Mesenchymal stem cell (in vitro differentiated cells and primary cell): ENCODE measurements at regions not wholly inside any gene's neighbourhood (a gene's known extent, or its start where the extent isn't known, plus 50 kb on each side); places are given as distances from the start of the nearest gene placed in this dataset.

ENCODE experiments used
- DNase-seq: peaks from one replicate; pipeline ENCODE4 v3.0.0-alpha.2; 2013
- H2AFZ ChIP-seq: one replicate; pipeline ENCODE4 v1.6.1; 2013; ENCODE audit warnings: low read depth, mild to moderate bottlenecking, control low read depth, inconsistent platforms, low read length, moderate library complexity
- H2AK5ac ChIP-seq: 2 replicates; pipeline ENCODE4 v1.6.1; 2013; ENCODE audit warnings: low read length, moderate library complexity, mild to moderate bottlenecking, inconsistent platforms; ENCODE audit not compliant: severe bottlenecking
- H2BK120ac ChIP-seq: one replicate; pipeline ENCODE4 v1.6.1; 2013; ENCODE audit warnings: low read depth, mild to moderate bottlenecking, inconsistent platforms, low read length, moderate library complexity
- H2BK12ac ChIP-seq, 2 experiments: one replicate each; pipeline ENCODE4 v1.6.1; 2013; ENCODE audit warnings: inconsistent platforms in 2 of 2, low read length in 2 of 2, mild to moderate bottlenecking in 2 of 2, moderate library complexity in 2 of 2, control low read depth in 1 of 2
- H2BK15ac ChIP-seq: one replicate; pipeline ENCODE4 v1.6.1; 2013; ENCODE audit warnings: mild to moderate bottlenecking, low read depth, inconsistent platforms; ENCODE audit not compliant: poor library complexity, severe bottlenecking
- H2BK5ac ChIP-seq: 2 replicates; pipeline ENCODE4 v1.6.1; 2013; ENCODE audit warnings: low read depth, mild to moderate bottlenecking, low read length, control low read depth, inconsistent platforms; ENCODE audit not compliant: poor library complexity, severe bottlenecking
- H3K14ac ChIP-seq, 2 experiments: one replicate each; pipeline ENCODE4 v1.6.1; 2013; ENCODE audit warnings: inconsistent platforms in 2 of 2, low read length in 2 of 2, control low read depth in 1 of 2, mild to moderate bottlenecking in 1 of 2, moderate library complexity in 1 of 2
- H3K18ac ChIP-seq, 2 experiments: one replicate each; pipeline ENCODE4 v1.6.1; 2013; ENCODE audit warnings: inconsistent platforms in 2 of 2, low read length in 2 of 2, control low read depth in 1 of 2, low read depth in 1 of 2, mild to moderate bottlenecking in 1 of 2
- H3K23ac ChIP-seq, 2 experiments: one replicate each; pipeline ENCODE4 v1.6.1; 2013; ENCODE audit warnings: inconsistent platforms in 2 of 2, low read length in 2 of 2, mild to moderate bottlenecking in 2 of 2, moderate library complexity in 2 of 2, control low read depth in 1 of 2
- H3K27ac ChIP-seq: 2 replicates; pipeline ENCODE4 v1.5.1; 2013; ENCODE audit warnings: mild to moderate bottlenecking, moderate library complexity, low read length, control low read depth, inconsistent platforms; ENCODE audit not compliant: poor library complexity, severe bottlenecking
- H3K27me3 ChIP-seq, 2 experiments: 2 replicates each; pipeline versions ENCODE4 v1.6.1 to v1.7.0; 2013; ENCODE audit warnings: low read length in 2 of 2, mild to moderate bottlenecking in 2 of 2, moderate library complexity in 2 of 2, control low read depth in 1 of 2, inconsistent platforms in 1 of 2; ENCODE audit not compliant: control insufficient read depth in 1 of 2, insufficient read depth in 1 of 2
- H3K36me3 ChIP-seq, 2 experiments: 2 replicates each; pipeline versions ENCODE4 v1.6.1 to v1.7.0; 2013; ENCODE audit warnings: low read length in 2 of 2, control low read depth in 1 of 2, inconsistent platforms in 1 of 2, low read depth in 1 of 2, mild to moderate bottlenecking in 1 of 2; ENCODE audit not compliant: insufficient read depth in 2 of 2, control insufficient read depth in 1 of 2
- H3K4ac ChIP-seq, 2 experiments: one replicate each; pipeline ENCODE4 v1.6.1; 2013; ENCODE audit warnings: inconsistent platforms in 2 of 2, low read length in 2 of 2, mild to moderate bottlenecking in 2 of 2, moderate library complexity in 2 of 2, control low read depth in 1 of 2, low read depth in 1 of 2
- H3K4me1 ChIP-seq: 2 replicates; pipeline ENCODE4 v1.6.1; 2013; ENCODE audit warnings: low read depth, low read length, control low read depth; ENCODE audit not compliant: control insufficient read depth, insufficient read depth
- H3K4me2 ChIP-seq: 2 replicates; pipeline ENCODE4 v1.6.1; 2013; ENCODE audit warnings: low read length, mild to moderate bottlenecking, inconsistent platforms; ENCODE audit not compliant: poor library complexity, severe bottlenecking
- H3K4me3 ChIP-seq, 2 experiments: 2 replicates each; pipeline versions ENCODE4 v1.5.1 to v1.7.0; 2013; ENCODE audit warnings: low read length in 2 of 2, mild to moderate bottlenecking in 2 of 2, control low read depth in 1 of 2, low read depth in 1 of 2; ENCODE audit not compliant: insufficient read depth in 1 of 2
- H3K79me1 ChIP-seq: replicated peaks from 2 replicates; pipeline ENCODE4 v1.6.1; 2013; ENCODE audit warnings: mild to moderate bottlenecking, control low read depth, low read length, inconsistent platforms; ENCODE audit not compliant: poor library complexity, severe bottlenecking
- H3K9ac ChIP-seq: 2 replicates; pipeline ENCODE4 v1.7.0; 2013; ENCODE audit warnings: mild to moderate bottlenecking, low read length, moderate library complexity
- H3K9me3 ChIP-seq: 2 replicates; pipeline ENCODE4 v1.7.0; 2013; ENCODE audit warnings: mild to moderate bottlenecking, low read length; ENCODE audit not compliant: control insufficient read depth
- H4K8ac ChIP-seq: one replicate; pipeline ENCODE4 v1.6.1; 2013; ENCODE audit warnings: inconsistent platforms, mild to moderate bottlenecking, low read length, moderate library complexity
- H4K91ac ChIP-seq: one replicate; pipeline ENCODE4 v1.6.1; 2013; ENCODE audit warnings: mild to moderate bottlenecking, low read length, inconsistent platforms
- WGBS: methylation state at CpG from one replicate; pipeline ENCODE4 v1.1.7; 2013; ENCODE audit warnings: mixed read lengths; 5-methylcytosine and 5-hydroxymethylcytosine counted together

GRCh38 chr12:24087294-24087693, 137.8 kb upstream of the SOX5 start:
- Histone ChIP-seq H3K27ac (no peak overlapping the region), H2BK120ac (no peak overlapping the region)

GRCh38 chr12:24084800-24085199, 135.3 kb upstream of the SOX5 start:
- Histone ChIP-seq H2BK12ac (no peak overlapping the region), H4K91ac (no peak overlapping the region), H2AFZ (no peak overlapping the region), H2BK15ac (no peak overlapping the region), H4K8ac (no peak overlapping the region), H2BK5ac (no peak overlapping the region), H3K36me3 (no peaks in the 10 kb centered on the region), H3K14ac (no peak overlapping the region), H3K4me3 (no peak overlapping the region), H3K4ac (no peak overlapping the region), H3K4me1 (no peaks in the 10 kb centered on the region), H2AK5ac (no peak overlapping the region), H3K9ac (no peak overlapping the region), H3K27ac (no peak overlapping the region), H3K27me3 (no peaks in the 10 kb centered on the region), H2BK120ac (no peak overlapping the region), H3K23ac (no peak overlapping the region), H3K9me3 (no peaks in the 10 kb centered on the region), H3K79me1 (no peaks in the 10 kb centered on the region), H3K18ac (no peak overlapping the region), H3K4me2 (no peak overlapping the region)
- DNase-seq = no peak
- WGBS = 96% methylated on average over 2 of the region's 2 CpGs

More at GRCh38 chr12:24087294-24087693, 137.8 kb upstream of the SOX5 start:
- Histone ChIP-seq H3K27me3 (no peaks in the 10 kb centered on the region), H3K4me1 (no peaks in the 10 kb centered on the region), H3K14ac (no peak overlapping the region), H3K79me1 (no peaks in the 10 kb centered on the region), H2BK15ac (no peak overlapping the region), H2AFZ (no peak overlapping the region), H4K8ac (no peak overlapping the region), H3K23ac (no peak overlapping the region), H3K4ac (no peak overlapping the region), H3K36me3 (no peaks in the 10 kb centered on the region), H3K4me2 (no peak overlapping the region), H2BK12ac (no peak overlapping the region), H2AK5ac (no peak overlapping the region), H3K4me3 (no peak overlapping the region), H3K18ac (no peak overlapping the region), H4K91ac (no peak overlapping the region), H3K9me3 (no peaks in the 10 kb centered on the region), H2BK5ac (no peak overlapping the region), H3K9ac (no peak overlapping the region)
- no peak for DNase-seq
- WGBS = 94% methylated on average over 1 of the region's 4 CpGs

GRCh38 chr12:24083838-24084237, 134.4 kb upstream of the SOX5 start:
- WGBS = 52% methylated on average over 3 of the region's 3 CpGs
- H3K9ac ChIP-seq = no peak overlapping the region
- no peak overlapping the region for H3K4me2 ChIP-seq

GRCh38 chr12:24081606-24082005, 132.1 kb upstream of the SOX5 start:
- Histone ChIP-seq H3K4me2 (no peak overlapping the region), H3K18ac (no peak overlapping the region), H2BK12ac (no peak overlapping the region), H3K4ac (no peak overlapping the region), H3K9me3 (no peaks in the 10 kb centered on the region), H3K27ac (no peak overlapping the region), H2AFZ (no peak overlapping the region), H4K91ac (no peak overlapping the region), H2BK5ac (no peak overlapping the region), H3K14ac (no peak overlapping the region), H3K79me1 (no peaks in the 10 kb centered on the region), H3K27me3 (no peaks in the 10 kb centered on the region), H2AK5ac (no peak overlapping the region), H2BK15ac (no peak overlapping the region), H2BK120ac (no peak overlapping the region), H3K36me3 (no peaks in the 10 kb centered on the region), H3K4me1 (no peaks in the 10 kb centered on the region), H4K8ac (no peak overlapping the region), H3K9ac (no peak overlapping the region), H3K4me3 (no peak overlapping the region), H3K23ac (no peak overlapping the region)
- WGBS = 78% methylated on average over 5 of the region's 7 CpGs
- DNase-seq = no peak

More at GRCh38 chr12:24083838-24084237, 134.4 kb upstream of the SOX5 start:
- Histone ChIP-seq H2AFZ (no peak overlapping the region), H2AK5ac (no peak overlapping the region), H3K36me3 (no peaks in the 10 kb centered on the region), H2BK12ac (no peak overlapping the region), H2BK15ac (no peak overlapping the region), H3K27ac (no peak overlapping the region), H3K23ac (no peak overlapping the region), H3K4me1 (no peaks in the 10 kb centered on the region), H4K91ac (no peak overlapping the region), H3K14ac (no peak overlapping the region), H2BK120ac (no peak overlapping the region), H3K4ac (no peak overlapping the region), H2BK5ac (no peak overlapping the region), H3K27me3 (no peaks in the 10 kb centered on the region), H3K9me3 (no peaks in the 10 kb centered on the region), H4K8ac (no peak overlapping the region), H3K4me3 (no peak overlapping the region), H3K79me1 (no peaks in the 10 kb centered on the region), H3K18ac (no peak overlapping the region)
- no peak for DNase-seq
